NCI-H128 (cell line): ENCODE measurements at regions not wholly inside any gene's neighbourhood (a gene's known extent, or its start where the extent isn't known, plus 50 kb on each side); places are given as distances from the start of the nearest gene placed in this dataset.

Experiments used
- DNase-seq: peaks from one replicate; lab custom pipeline; 2025; ENCODE audit not compliant: unreplicated experiment; lab: John Stamatoyannopoulos, UW

GRCh38 chr6:90872981-90873380 is 286.1 kb upstream of the MAP3K7 start:
- no peak for DNase-seq

DNA sequence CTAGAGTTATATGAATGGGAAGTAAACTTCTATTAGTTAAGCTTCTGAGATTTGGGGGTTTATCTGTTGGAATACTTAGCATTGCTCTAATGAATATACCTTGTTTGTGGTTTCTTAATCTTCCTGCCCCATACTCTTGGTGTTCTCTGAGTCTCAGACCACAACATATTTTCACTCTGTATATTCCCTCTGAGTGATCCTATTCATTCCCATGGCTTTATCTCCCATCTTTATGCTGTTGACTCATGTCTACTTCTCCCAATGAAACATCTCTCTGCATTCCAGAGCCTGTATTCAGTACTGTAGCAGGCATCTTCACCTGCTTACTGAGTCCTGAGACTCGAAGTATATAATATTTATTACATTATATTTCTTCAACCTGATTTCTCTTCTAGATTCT is 283.7 kb upstream of the MAP3K7 start:
- no peak for DNase-seq

DNA sequence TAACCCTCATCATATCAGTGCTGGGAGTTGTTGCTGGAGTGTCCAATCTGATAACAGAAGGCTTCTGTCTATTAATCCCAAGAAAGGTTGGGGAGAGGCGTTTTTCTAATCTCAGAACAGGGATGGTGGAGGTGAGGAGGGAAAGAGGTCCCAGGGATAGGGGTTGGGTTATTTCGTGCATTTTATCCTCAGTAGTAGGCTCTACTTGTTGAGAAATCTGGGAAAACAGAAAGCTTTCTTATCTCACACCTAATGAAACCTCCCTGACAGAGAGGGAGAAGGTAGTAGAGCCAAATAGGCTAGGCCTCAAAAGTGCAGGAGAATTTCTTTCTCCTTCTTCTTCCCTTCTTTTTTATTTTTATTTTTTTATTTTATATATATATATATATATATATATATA is 281.8 kb upstream of the MAP3K7 start:
- DNase-seq, result no peak

- DNase-seq, result no peak
These were observed 281.4 kb upstream of the MAP3K7 start for GRCh38 chr6:90868256-90868655.

DNA sequence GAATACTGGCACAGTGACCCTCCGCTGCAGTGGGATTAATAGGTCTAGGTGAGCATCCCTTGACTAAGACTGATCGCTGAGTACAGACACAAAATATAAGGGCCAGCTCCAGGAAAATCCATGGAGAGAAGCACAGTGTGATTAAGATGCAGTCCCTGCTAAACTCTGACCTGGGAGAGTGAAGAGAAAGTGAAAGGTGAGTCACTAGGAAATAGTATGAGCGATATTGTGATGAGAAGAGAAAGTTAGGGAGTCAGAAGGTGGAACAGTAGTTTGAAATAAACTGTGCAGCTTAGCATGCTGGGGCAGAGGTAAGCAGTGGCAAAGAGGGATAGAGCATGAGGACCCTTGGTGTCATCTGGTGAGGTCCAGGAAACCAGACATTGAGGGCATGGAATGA is 278.6 kb upstream of the MAP3K7 start:
- DNase-seq, result no peak

- DNase-seq, result no peak
These were observed 276.2 kb upstream of the MAP3K7 start for GRCh38 chr6:90863043-90863442.

DNA sequence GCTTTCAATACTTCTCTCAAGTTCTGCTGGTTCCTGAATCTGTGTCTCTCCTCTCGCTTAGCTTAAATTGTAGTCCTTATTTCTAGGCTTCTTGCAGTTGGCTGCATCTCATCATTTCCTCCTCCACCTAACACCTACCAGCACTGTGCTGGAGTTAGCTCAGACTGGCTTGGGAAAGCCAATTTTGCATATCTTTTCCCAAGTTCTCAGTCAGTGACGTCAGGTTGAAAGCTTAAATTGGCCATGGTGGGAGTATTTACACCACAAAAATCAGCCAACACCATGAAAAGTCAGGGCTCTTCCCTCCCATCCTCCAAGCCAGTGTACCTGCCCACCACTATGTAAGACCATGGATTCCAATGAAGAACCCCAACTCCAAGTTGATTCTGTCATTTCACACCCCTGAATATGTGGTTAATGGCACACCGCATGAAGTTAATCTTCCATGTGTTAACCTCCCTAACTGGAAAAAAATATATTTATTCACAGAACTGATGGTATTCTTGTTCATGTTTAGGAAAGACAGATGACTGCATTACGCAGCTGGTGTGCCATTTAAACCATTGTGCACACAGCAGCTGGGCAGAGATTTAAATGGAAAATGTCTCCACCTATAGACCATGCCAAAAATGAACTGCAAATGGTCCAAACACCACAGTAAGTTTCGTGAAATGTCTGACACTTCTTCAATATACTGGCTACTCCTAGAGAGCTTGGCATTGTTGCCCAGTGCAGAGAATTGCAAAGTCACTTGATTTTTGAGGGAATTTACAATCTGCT is 274.1 kb upstream of the MAP3K7 start:
- no peak for DNase-seq

DNA sequence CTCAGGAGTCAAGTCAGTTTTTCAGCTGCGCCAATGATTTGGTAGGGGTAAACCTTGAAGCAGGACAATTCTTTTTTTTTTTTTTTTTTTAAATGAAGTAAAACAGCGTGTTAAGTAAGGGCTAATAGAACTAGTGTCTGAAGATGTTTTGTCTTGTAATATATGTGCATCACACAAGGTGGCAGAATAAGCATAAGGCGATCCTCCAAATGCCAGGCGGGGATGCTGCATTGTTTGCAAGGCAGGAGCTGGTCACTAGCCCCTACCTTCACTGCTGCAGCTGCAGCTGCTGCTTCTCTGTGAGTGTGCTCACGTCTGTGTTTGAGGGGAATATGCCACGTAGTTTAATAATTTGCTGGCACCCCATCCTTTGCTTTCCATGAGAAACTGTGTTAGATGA is 272.7 kb upstream of the MAP3K7 start:
- no peak for DNase-seq

GRCh38 chr6:90859056-90859455 is 272.2 kb upstream of the MAP3K7 start:
- no peak for DNase-seq

DNA sequence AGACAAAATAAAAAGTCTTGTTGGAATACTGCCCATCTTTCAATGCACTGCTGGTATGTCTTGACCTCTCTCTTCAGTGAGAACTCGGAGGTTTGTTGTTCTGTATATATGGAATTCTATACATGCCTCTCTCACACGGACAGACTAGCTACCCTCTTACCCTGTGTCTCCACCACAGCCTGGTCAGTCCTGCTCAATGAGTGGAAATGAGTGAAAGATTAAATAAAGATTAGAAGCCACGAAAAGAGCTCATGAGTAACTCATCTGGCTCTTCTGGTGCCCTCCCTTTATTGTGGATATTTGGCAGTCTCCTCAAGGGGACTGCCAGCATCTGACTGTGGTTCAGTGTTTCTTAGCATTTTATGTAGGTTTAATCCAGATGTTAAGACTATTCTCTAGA is 262.8 kb upstream of the MAP3K7 start:
- no peak for DNase-seq

DNA sequence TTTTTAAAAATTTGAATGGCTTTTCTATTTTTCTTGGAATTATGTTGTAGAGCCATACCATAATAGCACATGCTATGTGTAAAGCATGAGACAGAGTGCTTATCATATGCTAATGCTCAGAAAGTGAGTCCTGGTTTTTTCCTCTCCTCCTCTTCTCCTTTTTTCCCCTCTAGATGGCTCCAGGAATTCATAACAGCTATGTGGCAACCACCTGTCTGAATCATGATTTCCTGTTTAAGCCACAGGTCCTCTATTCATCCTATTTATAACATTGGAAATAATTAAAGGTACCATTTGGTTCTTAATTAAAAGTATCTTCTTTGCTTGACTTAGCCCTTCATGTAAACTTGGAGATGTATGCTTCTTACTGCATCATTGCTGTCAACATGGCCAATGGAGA is 260.0 kb upstream of the MAP3K7 start:
- no peak for DNase-seq

- no peak for DNase-seq
These were observed 248.8 kb upstream of the MAP3K7 start for GRCh38 chr6:90835596-90836212.

DNA sequence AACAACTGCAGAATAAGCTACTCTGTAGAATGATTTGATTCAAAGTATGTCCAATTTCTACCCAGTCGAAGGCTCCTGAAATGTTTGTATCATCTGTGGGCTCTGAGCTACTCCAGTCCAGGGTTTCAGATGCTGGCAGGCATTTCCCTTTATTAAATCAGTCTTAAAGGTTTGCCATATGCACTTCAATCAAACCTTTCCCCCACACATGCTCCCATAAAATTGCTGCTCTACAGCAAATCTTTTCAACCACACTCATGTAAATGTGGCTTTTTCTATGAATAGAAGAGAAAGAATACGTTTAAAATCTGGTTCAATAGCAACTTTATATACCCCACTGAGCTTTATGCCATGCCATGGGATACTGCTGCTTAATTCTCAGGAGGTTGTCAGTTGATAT is 242.4 kb upstream of the MAP3K7 start:
- DNase-seq, result no peak

DNA sequence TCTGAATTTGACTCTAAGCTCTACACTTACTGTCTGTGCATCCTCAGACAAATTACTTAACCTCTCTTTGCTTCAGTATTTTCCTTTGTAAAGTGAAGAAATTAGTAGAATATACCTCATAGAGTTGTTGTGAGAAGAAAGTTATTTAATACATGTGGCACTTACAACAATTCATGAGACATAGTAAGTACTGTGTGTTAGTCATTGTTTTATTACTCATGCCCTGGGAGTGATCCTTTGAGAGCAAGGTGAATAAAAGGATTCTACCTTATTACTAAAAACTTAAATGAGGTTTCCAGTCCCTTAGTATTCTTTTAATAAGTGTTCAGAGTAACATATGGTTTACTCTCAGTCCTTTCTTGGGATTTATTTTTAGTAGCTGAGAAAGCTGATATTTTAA is 233.6 kb upstream of the MAP3K7 start:
- DNase-seq, result no peak

GRCh38 chr6:90819483-90819882 is 232.6 kb upstream of the MAP3K7 start:
- DNase-seq, result no peak

DNA sequence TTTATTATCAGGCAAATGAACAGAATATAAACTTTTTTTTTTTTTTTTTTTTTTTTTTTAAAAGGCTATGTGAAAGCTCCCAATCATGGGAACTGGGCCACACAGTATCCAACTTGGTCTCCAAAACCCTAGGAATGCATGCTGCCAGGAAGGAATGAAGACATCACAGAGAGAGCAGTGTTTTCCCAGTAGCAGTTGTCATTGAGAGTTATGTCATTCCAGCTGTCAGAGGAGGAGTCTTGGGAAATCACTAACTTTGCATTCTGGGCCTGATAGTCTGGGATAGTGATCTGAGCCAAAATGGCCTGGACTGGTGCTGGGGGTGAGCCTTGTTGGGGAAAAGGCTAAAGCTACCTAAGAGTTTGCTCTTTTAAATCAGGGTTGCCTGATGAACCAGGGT is 231.3 kb upstream of the MAP3K7 start:
- no peak for DNase-seq

- DNase-seq, result no peak
These were observed 229.9 kb upstream of the MAP3K7 start for GRCh38 chr6:90816764-90817163.

GRCh38 chr6:90811596-90812226 is 224.8 kb upstream of the MAP3K7 start:
- peak; percentile 76 for DNase-seq

DNA sequence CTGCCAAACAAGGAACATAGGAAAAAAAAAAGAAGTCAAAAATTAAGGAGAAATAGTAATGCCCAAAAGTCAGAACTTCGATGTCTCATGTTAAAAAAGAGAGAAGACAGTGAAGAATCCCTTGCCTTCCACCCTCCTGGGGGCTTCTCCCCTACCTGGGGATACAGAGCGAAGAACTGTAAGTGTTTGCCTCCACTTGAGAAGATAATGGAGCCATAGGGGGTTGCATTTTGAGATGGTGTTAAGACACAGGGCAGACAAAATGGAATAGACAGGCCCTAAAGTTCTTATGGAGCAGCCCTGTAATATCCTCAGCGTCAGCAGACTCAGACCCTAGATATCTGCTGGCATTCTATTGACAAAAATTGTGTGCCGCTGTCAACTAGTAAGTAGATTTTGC is 222.2 kb upstream of the MAP3K7 start:
- no peak for DNase-seq

DNA sequence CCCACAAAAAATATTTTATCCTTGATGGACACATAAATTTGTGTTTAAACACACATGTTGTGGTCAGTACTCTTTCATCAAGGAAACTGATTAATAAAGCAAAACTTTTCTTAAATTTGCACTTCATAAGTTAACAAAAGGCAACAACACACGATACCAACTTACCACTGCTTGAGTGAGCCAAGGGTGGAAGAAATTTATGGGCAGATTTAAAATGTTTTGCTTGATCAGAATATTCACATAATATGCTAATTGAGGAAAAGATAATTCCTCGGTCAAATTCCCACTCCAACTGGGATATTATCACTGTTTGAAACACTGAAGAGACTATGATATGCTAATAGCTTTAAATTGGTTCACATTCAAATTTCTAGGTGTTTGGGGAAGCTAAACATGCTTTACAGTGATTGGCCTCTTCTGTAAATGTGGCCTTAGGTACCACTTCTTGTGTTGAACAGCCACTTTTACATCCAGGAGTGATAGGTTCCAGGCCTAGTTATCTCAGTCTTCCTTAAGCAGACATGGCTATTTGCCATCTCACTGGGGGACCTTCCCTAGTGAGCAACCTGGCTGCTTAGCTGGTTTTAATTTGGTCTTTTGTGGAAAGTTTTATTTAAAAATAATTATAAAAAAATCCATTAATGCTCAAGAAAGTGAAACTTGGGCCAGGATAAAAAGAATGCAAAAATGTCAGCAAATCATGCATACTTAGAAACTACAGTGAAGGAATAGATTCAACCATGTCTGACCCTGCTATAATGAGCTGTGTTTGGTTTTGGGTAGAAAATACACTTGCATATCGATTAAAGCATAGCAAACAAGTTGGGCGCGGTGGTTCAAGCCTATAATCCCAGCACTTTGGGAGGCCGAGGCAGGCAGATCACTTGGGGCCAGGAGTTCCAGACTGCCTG is 221.2 kb upstream of the MAP3K7 start:
- DNase-seq, result no peak

DNA sequence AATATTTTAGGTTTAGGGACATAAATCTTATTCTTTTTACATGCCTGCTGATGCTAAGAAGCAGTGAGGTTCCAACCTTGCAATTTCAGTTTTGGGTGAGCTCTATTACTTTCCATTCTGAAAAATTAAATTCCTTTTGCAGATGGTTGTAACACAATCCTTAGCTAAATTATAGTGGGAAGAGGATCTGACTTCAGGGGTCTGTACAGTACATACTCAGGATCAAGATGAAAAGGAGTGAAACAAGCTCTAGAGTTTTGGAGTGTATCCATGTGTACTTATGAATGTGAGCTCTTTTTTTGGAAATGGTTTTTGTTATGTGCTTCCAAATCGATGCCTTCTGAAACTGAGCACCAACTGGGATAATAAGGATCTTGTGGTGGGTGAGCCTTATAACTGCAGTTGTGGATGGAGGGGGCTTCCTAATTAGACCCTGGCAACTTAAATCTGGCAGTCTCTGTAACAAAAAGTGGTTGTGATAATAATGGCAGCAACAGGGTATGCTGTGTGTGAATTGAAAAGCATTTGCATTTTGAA is 218.8 kb upstream of the MAP3K7 start:
- DNase-seq, result no peak
